ENCODE measurements at regions not wholly inside any gene's neighbourhood (a gene's known extent, or its start where the extent isn't known, plus 50 kb on each side); places are given as distances from the start of the nearest gene placed in this dataset.

GRCh38 chr4:162837241-162837640, 329.4 kb downstream of the NAF1 start:
- TF ChIP-seq POLR2A (IDR thresholded peaks at IDR 0.05; ENCODE audit: extremely low read depth, insufficient read length) (no peak), CTCF (IDR thresholded peaks at IDR 0.05; ENCODE audit: low read depth, low read length) (no peak)

Data from NB4 (cell line).